Stomach (tissue), 8 donors: ENCODE measurements at regions not wholly inside any gene's neighbourhood (a gene's known extent, or its start where the extent isn't known, plus 50 kb on each side); places are given as distances from the start of the nearest gene placed in this dataset.

Experiments used
- DNase-seq, 2 donors: peaks; one replicate each; pipeline versions ENCODE4 v3.0.0 to v3.0.0-alpha.2; 2013 to 2019
- H3K27ac ChIP-seq, 5 donors: fragments of 200-600 bp in 4 of 5; sonication (generic) in 4 of 5; one replicate each; pipeline ENCODE4 v1.5.1; 2013 to 2019; ENCODE audit warnings: mild to moderate bottlenecking in 1 of 5, moderate library complexity in 1 of 5
- H3K27me3 ChIP-seq, 3 donors: fragments of 200-600 bp; sonication (generic); one replicate each; pipeline ENCODE4 v1.5.1; 2017 to 2019; ENCODE audit warnings: mixed run types in 1 of 3
- H3K36me3 ChIP-seq, 4 donors: fragments of 200-600 bp; sonication (generic); 1 replicate in 3 of 4; 2 replicates in 1 of 4; pipeline ENCODE4 v1.5.1; 2016 to 2019
- H3K4me1 ChIP-seq, 4 donors: fragments of 200-600 bp; sonication (generic); one replicate each; pipeline ENCODE4 v1.5.1; 2016 to 2019
- H3K4me3 ChIP-seq, 4 donors: fragments of 200-600 bp; sonication (generic) in 3 of 4; one replicate each; pipeline ENCODE4 v1.5.1; 2016 to 2019; ENCODE audit warnings: mild to moderate bottlenecking in 1 of 4
- H3K9me3 ChIP-seq, 4 donors: fragments of 200-600 bp; sonication (generic); one replicate each; pipeline ENCODE4 v1.5.1; 2016 to 2019
- EP300 ChIP-seq: sonication (generic); formaldehyde crosslinking; IDR thresholded peaks from one replicate; pipeline ENCODE4 v1.6.1; 2017; ENCODE audit warnings: antibody characterized with exemption
- POLR2A ChIP-seq, 4 donors: fragments of 450-650 bp; IDR thresholded peaks; one replicate each; pipeline ENCODE4 v1.6.1; 2016; ENCODE audit warnings: antibody characterized with exemption in 4 of 4, control low read depth in 2 of 4, mild to moderate bottlenecking in 1 of 4, moderate library complexity in 1 of 4
- POLR2AphosphoS5 ChIP-seq, 3 donors: sonication (generic); formaldehyde crosslinking; IDR thresholded peaks; one replicate each; pipeline ENCODE4 v1.6.1; 2016; ENCODE audit warnings: antibody characterized with exemption in 3 of 3
- WGBS, 5 donors: extraction: QIAGEN DNeasy Blood & Tissue Kit in 3 of 5; methylation state at CpG; one replicate each; pipeline versions ENCODE4 v1.1.5 to v1.1.7; 2013 to 2018; 5-methylcytosine and 5-hydroxymethylcytosine counted together
- intact Hi-C: fragments of 100-400 bp; cut with DNase I; formaldehyde crosslinking; loops from one replicate; pipeline ENCODE4 v1.15.1; 2023; ENCODE audit warnings: low total_unique reads
- TF ChIP-seq, protein P1 (sequence below), 7 experiments: fragments of 450-650 bp in 4 of 7; fragments of 200-600 bp in 3 of 7; sonication (generic) in 3 of 7; IDR thresholded peaks; one replicate each; pipeline ENCODE4 v1.5.1; 2016 to 2019; ENCODE audit warnings: antibody characterized with exemption in 7 of 7, control low read depth in 2 of 7, mild to moderate bottlenecking in 1 of 7
- donor health status: healthy with polysubstance abuse.
- donor health status: Bipolar disorder and iron deficiency.
- donor health status: healthy.

GRCh38 chr2:215681799-215682596, 246.1 kb upstream of the FN1 start:
- no peaks in the 10 kb centered on the region for H3K36me3 ChIP-seq
- H3K4me3 ChIP-seq: no peak overlapping the region
- H3K4me1 ChIP-seq: peaks cover 0 to 12% (median 0%) of the 10 kb centered on the region in 4 donors
- intact Hi-C loops: no loop called here
- no peak for DNase-seq
- no peaks in the 10 kb centered on the region for H3K9me3 ChIP-seq
- no peaks in the 10 kb centered on the region for H3K27me3 ChIP-seq
- no peak for TF ChIP-seq POLR2A (IDR thresholded peaks at IDR 0.05)
- TF ChIP-seq, protein P1, sequence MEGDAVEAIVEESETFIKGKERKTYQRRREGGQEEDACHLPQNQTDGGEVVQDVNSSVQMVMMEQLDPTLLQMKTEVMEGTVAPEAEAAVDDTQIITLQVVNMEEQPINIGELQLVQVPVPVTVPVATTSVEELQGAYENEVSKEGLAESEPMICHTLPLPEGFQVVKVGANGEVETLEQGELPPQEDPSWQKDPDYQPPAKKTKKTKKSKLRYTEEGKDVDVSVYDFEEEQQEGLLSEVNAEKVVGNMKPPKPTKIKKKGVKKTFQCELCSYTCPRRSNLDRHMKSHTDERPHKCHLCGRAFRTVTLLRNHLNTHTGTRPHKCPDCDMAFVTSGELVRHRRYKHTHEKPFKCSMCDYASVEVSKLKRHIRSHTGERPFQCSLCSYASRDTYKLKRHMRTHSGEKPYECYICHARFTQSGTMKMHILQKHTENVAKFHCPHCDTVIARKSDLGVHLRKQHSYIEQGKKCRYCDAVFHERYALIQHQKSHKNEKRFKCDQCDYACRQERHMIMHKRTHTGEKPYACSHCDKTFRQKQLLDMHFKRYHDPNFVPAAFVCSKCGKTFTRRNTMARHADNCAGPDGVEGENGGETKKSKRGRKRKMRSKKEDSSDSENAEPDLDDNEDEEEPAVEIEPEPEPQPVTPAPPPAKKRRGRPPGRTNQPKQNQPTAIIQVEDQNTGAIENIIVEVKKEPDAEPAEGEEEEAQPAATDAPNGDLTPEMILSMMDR (IDR thresholded peaks at IDR 0.05): no peak
- no peak for TF ChIP-seq POLR2AphosphoS5 (IDR thresholded peaks at IDR 0.05)
- TF ChIP-seq EP300: no peak
- 56 to 71% (median 68%) methylated on average over 4 of the region's 4 CpGs for WGBS, 5 donors
- no peak overlapping the region for H3K27ac ChIP-seq

- Histone ChIP-seq H3K4me3 (no peak overlapping the region), H3K9me3 (no peaks in the 10 kb centered on the region), H3K4me1 (peaks cover 0 to 12% (median 0%) of the 10 kb centered on the region in 4 donors), H3K36me3 (no peaks in the 10 kb centered on the region), H3K27me3 (no peaks in the 10 kb centered on the region), H3K27ac (no peak overlapping the region)
- TF ChIP-seq, protein P1 (IDR thresholded peaks at IDR 0.05): no peak
- no peak for TF ChIP-seq POLR2A (IDR thresholded peaks at IDR 0.05)
- no peak for TF ChIP-seq POLR2AphosphoS5 (IDR thresholded peaks at IDR 0.05)
- no peak for TF ChIP-seq EP300
- 44 to 60% (median 57%) methylated on average over 6 of the region's 6 CpGs for WGBS, 5 donors
- intact Hi-C loops: no loop called here
- peak in 1 of 2 donors; percentile 57 for DNase-seq
Measured at GRCh38 chr2:215680605-215681598, 245.0 kb upstream of the FN1 start.

- DNase-seq: no peak
- H3K4me1 ChIP-seq: peaks cover 0 to 12% (median 0%) of the 10 kb centered on the region in 4 donors
- no peaks in the 10 kb centered on the region for H3K36me3 ChIP-seq
- no peak overlapping the region for H3K27ac ChIP-seq
- no peak overlapping the region for H3K4me3 ChIP-seq
- no peaks in the 10 kb centered on the region for H3K9me3 ChIP-seq
- no peaks in the 10 kb centered on the region for H3K27me3 ChIP-seq
- TF ChIP-seq, protein P1 (IDR thresholded peaks at IDR 0.05): no peak
- TF ChIP-seq POLR2A (IDR thresholded peaks at IDR 0.05) (no peak), POLR2AphosphoS5 (IDR thresholded peaks at IDR 0.05) (no peak), EP300 (no peak)
- intact Hi-C loops: no loop called here
Measured at GRCh38 chr2:215678094-215678493, 242.2 kb upstream of the FN1 start.

- Histone ChIP-seq H3K4me1 (peaks cover 0 to 12% (median 0%) of the 10 kb centered on the region in 4 donors), H3K27ac (no peak overlapping the region), H3K27me3 (no peaks in the 10 kb centered on the region), H3K4me3 (no peak overlapping the region), H3K36me3 (no peaks in the 10 kb centered on the region), H3K9me3 (no peaks in the 10 kb centered on the region)
- no peak for TF ChIP-seq POLR2A (IDR thresholded peaks at IDR 0.05)
- TF ChIP-seq, protein P1 (IDR thresholded peaks at IDR 0.05): no peak
- no peak for TF ChIP-seq EP300
- no peak for TF ChIP-seq POLR2AphosphoS5 (IDR thresholded peaks at IDR 0.05)
- 75 to 86% (median 82%) methylated on average over 2 of the region's 2 CpGs for WGBS, 5 donors
- no peak for DNase-seq
- intact Hi-C loops: no loop called here
Measured at GRCh38 chr2:215677481-215677880, 241.6 kb upstream of the FN1 start.
